Activated naive CD8-positive, alpha-beta T cell treated with anti-CD3 and anti-CD28 coated beads, Interleukin-2, amount 50 U/mL, for 24 hours (primary cell): ENCODE measurements at regions not wholly inside any gene's neighbourhood (a gene's known extent, or its start where the extent isn't known, plus 50 kb on each side); places are given as distances from the start of the nearest gene placed in this dataset.
"Not testable (repeated sequence)": the region's sequence is repeated elsewhere in the genome, so short reads cannot be mapped to it uniquely, and the experiment has no call there.

Experiments
- ATAC-seq: fragments of 150-1000 bp; cut with Tn5 transposase; one replicate; pipeline ENCODE4 v1.10.0; 2021
- DNase-seq: peaks from one replicate; pipeline ENCODE4 v3.0.0; 2021
- H3K27ac Mint-ChIP-seq: one replicate; pipeline ENCODE4 v1.8.0; 2021; ENCODE audit warnings: mild to moderate bottlenecking, mixed read lengths
- H3K27me3 Mint-ChIP-seq: one replicate; pipeline ENCODE4 v1.8.0; 2021; ENCODE audit warnings: mixed read lengths
- H3K36me3 Mint-ChIP-seq: one replicate; pipeline ENCODE4 v1.8.0; 2021; ENCODE audit warnings: low read depth, mixed read lengths
- H3K4me1 Mint-ChIP-seq: one replicate; pipeline ENCODE4 v1.8.0; 2021; ENCODE audit warnings: mixed read lengths
- H3K4me3 Mint-ChIP-seq: one replicate; pipeline ENCODE4 v1.8.0; 2021; ENCODE audit warnings: mild to moderate bottlenecking, moderate library complexity, mixed read lengths
- H3K9me3 Mint-ChIP-seq: one replicate; pipeline ENCODE4 v1.8.0; 2021; ENCODE audit warnings: mixed read lengths

DNA sequence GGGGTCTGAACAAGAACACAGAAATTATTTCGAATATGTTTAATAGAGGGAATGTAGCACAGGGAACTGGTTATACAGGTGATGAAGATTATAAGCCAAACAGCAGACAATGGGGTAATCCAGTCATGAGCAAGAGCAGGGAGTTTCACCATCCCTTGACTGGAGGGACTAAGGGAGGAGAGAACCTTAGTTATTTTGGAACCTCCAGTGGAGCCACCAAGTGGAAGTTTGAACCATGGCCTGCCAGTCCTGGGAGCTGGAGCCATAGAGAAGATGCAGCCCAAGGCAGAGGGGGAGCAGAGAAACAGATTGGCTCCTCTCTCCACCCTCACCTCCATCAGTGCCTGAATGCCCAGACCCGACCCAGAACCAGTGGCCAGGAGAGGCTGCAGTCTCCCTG, 264.6 kb upstream of the RASGEF1B start:
- Mint-ChIP-seq H3K27ac (no peak overlapping the region), H3K27me3 (no peaks in the 10 kb centered on the region), H3K4me3 (no peak overlapping the region), H3K9me3 (no peaks in the 10 kb centered on the region), H3K4me1 (no peaks in the 10 kb centered on the region), H3K36me3 (no peaks in the 10 kb centered on the region)
- DNase-seq (no peak), ATAC-seq (no peak)

DNA sequence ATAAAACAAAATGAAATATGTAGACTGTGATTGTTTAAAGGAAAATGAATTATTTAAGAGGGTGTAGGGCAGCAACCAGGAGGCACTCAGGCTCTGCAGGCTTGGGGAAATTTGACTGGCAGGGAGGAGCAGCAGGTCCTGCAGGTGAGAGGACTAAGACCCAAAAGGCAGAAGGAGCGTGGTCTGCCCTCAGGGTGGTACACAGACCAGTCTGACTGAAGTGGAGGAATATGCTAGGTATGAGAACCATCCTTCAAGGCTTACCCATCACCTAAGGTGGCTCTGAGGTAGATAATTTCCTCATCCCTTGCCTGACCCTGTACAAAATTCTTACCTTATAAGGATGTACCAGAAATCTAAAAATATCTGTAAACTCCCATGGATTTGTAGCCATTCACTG, 261.3 kb upstream of the RASGEF1B start:
- Mint-ChIP-seq H3K27me3 (no peaks in the 10 kb centered on the region), H3K4me1 (no peaks in the 10 kb centered on the region), H3K4me3 (no peak overlapping the region), H3K36me3 (no peaks in the 10 kb centered on the region), H3K9me3 (no peaks in the 10 kb centered on the region), H3K27ac (no peak overlapping the region)
- ATAC-seq (no peak), DNase-seq (no peak)

DNA sequence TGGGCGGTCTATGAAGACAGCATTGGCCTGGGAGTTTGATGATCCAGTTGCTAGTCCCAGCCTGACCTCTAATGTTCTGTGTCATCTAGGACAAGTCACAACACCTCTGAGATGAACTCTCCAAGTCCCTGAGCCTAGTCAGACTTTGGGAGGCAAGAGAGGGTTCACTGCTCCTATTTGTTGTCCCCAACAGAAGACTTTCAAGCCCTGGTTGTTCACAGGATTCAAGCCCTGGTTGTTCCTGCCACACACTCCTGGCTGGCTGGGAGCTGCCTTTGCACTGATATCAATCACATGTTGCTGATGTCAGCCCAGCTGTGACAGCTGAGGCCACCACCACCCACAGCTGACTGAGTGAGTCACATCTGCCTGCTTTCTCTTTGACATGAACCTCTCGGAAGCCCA, 253.2 kb upstream of the RASGEF1B start:
- peaks cover 3% of the 10 kb centered on the region for H3K27me3 Mint-ChIP-seq
- H3K4me1 Mint-ChIP-seq, result peaks cover 18% of the 10 kb centered on the region
- H3K9me3 Mint-ChIP-seq, result peaks cover 5% of the 10 kb centered on the region
- no peak overlapping the region for H3K27ac Mint-ChIP-seq
- ATAC-seq (peak; percentile 100), DNase-seq (peak; percentile 66)
- no peak overlapping the region for H3K4me3 Mint-ChIP-seq
- no peaks in the 10 kb centered on the region for H3K36me3 Mint-ChIP-seq

DNA sequence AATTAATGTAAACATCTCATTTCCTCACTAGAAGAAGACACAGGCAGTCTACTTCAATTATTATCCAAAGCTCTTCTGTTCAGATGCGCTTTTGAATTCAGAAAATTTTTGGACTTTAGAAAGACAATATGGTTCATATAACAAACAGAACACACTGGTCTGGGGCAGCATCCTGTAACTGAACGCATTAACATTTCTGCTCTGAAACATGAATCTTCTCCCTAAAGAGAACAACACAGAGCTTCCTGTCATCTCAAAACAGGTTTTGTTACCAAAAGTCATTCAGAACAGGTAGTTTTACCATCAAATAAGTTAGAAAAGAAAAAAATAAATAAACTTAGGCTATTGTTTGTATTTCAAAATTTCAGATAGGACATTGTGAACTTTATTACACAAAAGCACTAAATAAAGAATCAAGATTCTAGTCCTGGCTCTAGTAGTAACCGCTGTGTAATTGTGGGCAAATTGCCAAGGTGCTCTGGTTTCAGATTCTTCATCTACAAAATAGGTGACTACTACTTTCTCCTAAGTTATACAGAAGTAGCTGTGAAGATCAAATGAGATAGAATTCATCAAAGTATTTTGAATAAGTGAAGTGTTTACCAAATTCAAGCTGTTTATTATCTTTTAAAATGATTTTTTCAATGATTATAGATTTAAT, 252.3 kb upstream of the RASGEF1B start:
- H3K4me3 Mint-ChIP-seq, result no peak overlapping the region

DNA sequence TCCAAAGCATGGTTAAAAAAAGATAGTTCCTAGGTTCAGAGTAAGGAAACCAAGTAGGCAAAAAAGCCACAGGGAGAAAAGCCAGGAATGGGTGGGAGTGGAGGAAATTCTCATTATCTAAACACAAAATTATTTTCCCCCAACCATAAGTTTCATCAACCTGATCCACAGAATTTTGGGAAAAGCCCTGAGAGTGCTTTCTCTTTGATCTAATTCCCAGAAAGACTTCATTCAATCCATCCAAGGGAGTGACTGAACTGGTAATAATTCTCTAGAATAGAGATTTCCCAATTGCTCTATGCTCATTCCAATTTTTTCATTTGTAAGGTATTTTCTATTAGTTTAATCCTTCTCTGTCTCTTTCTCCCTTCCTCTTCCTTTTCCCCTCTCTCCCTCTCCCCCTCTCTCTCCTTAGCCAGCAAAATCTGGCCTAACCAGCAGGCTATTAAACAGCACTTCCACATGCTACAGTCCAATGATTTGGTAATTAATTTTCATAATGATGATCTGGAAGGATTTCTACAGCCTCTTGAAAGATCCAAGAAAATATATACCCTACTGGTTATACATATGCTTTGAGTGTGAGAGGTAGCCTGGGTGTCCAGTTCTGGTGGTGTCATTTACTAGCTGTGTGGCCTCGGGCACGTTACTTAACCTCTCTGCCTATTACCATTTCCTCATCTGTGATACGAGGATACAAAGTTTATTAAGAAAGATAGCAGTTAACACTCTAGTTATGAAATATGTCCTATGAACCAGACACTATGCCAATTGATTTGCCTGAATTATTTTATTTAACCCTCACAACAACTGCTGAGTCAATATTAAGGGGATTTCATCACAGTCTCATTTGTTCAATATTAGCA, 251.5 kb upstream of the RASGEF1B start:
- DNase-seq, result no peak
- Mint-ChIP-seq H3K9me3 (peaks cover 5% of the 10 kb centered on the region), H3K27ac (no peak overlapping the region), H3K4me1 (peaks cover 18% of the 10 kb centered on the region), H3K36me3 (no peaks in the 10 kb centered on the region), H3K27me3 (peaks cover 3% of the 10 kb centered on the region), H3K4me3 (no peak overlapping the region)
- no peak for ATAC-seq

More for the DNA sequence above, 252.3 kb upstream of the RASGEF1B start:
- no peak for ATAC-seq
- DNase-seq, result no peak
- H3K9me3 Mint-ChIP-seq, result peaks cover 5% of the 10 kb centered on the region
- H3K27ac Mint-ChIP-seq, result no peak overlapping the region
- peaks cover 18% of the 10 kb centered on the region for H3K4me1 Mint-ChIP-seq
- peaks cover 3% of the 10 kb centered on the region for H3K27me3 Mint-ChIP-seq
- no peaks in the 10 kb centered on the region for H3K36me3 Mint-ChIP-seq

DNA sequence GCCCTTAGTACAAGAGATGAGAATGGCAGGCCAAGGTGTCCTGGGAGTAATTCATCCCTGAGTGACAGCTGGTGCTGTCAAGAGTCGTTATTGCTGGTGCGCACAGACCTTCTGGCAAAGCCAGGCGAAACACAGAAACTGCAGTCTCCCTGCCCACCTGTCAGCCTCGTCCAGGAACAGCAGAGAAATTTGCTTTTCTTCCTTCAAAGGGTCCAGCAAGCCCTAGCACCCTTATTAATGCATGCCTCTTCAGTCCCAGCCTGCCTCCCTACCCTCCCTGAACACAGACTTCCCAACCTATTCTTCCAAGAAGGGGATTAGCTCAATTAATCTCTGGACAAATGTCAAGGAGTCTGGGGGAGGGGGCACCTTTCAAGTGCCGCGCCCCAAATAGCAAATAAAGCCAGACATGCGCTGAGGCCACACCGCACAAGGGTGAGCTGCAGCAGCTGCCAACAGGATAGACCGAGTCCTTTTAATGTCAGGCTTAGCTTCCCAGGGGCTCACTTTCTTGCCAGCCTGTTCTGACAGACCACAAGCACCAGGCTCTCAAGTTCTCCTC, 250.7 kb upstream of the RASGEF1B start:
- no peak for ATAC-seq
- H3K9me3 Mint-ChIP-seq, result no peaks in the 10 kb centered on the region
- DNase-seq, result no peak

DNA sequence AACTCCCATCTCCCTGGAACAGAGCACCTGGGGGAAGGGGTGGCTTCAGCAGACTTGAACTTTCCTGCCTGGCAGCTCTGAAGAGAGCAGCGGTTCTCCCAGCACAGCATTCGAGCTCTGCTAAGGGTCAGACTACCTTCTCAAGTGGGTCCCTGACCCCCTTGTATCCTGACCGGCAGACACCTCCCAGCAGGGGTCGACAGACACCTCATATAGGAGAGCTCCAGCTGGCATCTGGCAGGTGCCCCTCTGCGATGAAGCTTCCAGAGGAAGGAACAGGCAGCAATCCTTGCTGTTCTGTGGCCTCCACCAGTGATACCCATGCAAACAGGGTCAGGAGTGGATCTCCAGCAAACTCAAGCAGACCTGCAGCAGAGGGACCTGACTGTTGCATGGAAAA, 244.1 kb upstream of the RASGEF1B start:
- Mint-ChIP-seq H3K4me1 (peaks cover 2% of the 10 kb centered on the region), H3K4me3 (no peak overlapping the region), H3K27me3 (peaks cover 7% of the 10 kb centered on the region), H3K36me3 (no peaks in the 10 kb centered on the region), H3K27ac (no peak overlapping the region), H3K9me3 (no peaks in the 10 kb centered on the region)
- no peak for ATAC-seq
- no peak for DNase-seq

More for the DNA sequence above, 250.7 kb upstream of the RASGEF1B start:
- Mint-ChIP-seq H3K36me3 (no peaks in the 10 kb centered on the region), H3K4me1 (peaks cover 18% of the 10 kb centered on the region), H3K4me3 (no peak overlapping the region), H3K27me3 (no peaks in the 10 kb centered on the region), H3K27ac (no peak overlapping the region)

DNA sequence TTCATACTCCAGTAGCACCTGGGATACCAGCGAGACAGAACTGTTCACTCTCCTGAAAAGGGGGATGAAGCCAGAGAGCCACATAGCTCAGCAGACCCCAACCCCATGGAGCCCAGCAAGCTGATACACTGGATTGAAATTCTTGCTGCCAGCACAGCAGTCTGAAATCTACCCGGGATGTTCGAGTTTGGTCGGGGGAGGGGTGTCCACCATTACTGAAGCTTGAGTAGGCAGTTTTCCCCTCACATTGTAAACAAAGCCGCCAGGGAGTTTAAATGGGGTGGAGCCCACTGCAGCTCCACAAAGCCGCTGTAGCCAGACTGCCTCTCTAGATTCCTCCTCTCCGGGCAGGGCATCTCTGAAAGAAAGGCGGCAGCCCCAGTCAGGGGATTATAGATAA, 243.7 kb upstream of the RASGEF1B start:
- H3K9me3 Mint-ChIP-seq, ATAC-seq, DNase-seq, H3K4me3 Mint-ChIP-seq, H3K27me3 Mint-ChIP-seq, H3K27ac Mint-ChIP-seq, H3K36me3 Mint-ChIP-seq, H3K4me1 Mint-ChIP-seq: not testable (repeated sequence)

DNA sequence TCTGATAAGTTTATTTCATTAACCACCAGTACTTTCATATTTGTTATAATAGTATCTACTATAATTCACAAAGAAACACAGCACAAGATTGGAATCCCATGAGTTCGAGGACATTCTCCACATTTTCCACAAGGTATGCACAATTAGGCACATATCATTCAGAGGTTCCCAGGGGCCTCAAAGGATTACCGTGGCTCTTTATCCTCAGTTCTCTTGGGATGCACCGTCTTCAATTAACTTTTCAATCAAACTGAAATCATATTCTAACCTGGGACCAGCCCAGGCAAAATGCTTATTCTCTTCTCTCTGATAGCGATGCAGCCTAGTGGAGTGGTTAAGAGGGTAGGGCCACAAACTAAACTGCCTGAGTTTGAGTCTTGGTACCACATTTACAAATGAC, 242.6 kb upstream of the RASGEF1B start:
- H3K36me3 Mint-ChIP-seq, result no peaks in the 10 kb centered on the region
- no peak overlapping the region for H3K27ac Mint-ChIP-seq

DNA sequence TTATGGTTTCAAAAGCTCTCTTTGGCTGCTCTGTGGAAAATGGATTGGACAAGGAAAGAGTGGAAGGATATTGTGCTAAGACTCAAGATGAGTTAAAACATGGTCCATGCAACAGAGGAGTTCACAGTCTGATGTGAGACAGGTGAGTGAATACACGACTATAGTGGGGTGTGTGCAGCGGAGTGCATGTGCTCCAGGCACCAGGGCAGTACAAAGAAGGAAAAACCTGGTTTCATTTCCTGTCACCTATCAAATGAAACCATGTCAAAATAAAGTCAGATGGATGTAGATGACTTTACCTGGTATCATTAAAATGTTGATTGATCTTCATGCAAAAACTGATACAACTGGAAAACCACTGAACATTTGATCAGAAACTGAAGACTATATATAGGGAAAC, 241.0 kb upstream of the RASGEF1B start:
- ATAC-seq (no peak), DNase-seq (no peak)
- Mint-ChIP-seq H3K27ac (no peak overlapping the region), H3K9me3 (no peaks in the 10 kb centered on the region), H3K27me3 (peaks cover 7% of the 10 kb centered on the region), H3K36me3 (no peaks in the 10 kb centered on the region), H3K4me1 (peaks cover 4% of the 10 kb centered on the region), H3K4me3 (no peak overlapping the region)

More for the DNA sequence above, 242.6 kb upstream of the RASGEF1B start:
- no peak overlapping the region for H3K4me3 Mint-ChIP-seq
- peaks cover 7% of the 10 kb centered on the region for H3K27me3 Mint-ChIP-seq
- no peak for ATAC-seq
- no peaks in the 10 kb centered on the region for H3K9me3 Mint-ChIP-seq
- peaks cover 2% of the 10 kb centered on the region for H3K4me1 Mint-ChIP-seq
- DNase-seq, result no peak

DNA sequence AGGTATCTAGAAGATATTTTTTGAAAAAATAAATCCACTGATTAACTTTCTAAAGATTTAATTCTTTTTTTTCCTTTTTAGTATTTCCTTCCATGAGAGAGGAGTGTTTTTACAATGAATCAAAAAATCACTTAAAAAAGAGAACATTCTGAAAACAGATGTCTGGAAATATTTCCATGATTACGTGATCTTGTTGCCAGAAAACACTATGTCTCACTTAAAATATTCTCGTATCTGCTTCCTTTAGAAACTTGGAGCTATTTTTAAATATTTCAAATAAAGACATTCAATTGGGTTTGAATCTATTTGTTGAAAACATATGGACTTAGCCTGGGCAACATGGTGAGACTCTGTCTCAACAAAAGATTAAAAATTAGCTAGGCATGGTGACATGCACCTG, 232.8 kb upstream of the RASGEF1B start:
- Mint-ChIP-seq H3K9me3 (no peaks in the 10 kb centered on the region), H3K4me1 (peaks cover 3% of the 10 kb centered on the region), H3K27ac (no peak overlapping the region), H3K4me3 (no peak overlapping the region), H3K36me3 (no peaks in the 10 kb centered on the region), H3K27me3 (peaks cover 1% of the 10 kb centered on the region)
- DNase-seq, result no peak
- no peak for ATAC-seq

DNA sequence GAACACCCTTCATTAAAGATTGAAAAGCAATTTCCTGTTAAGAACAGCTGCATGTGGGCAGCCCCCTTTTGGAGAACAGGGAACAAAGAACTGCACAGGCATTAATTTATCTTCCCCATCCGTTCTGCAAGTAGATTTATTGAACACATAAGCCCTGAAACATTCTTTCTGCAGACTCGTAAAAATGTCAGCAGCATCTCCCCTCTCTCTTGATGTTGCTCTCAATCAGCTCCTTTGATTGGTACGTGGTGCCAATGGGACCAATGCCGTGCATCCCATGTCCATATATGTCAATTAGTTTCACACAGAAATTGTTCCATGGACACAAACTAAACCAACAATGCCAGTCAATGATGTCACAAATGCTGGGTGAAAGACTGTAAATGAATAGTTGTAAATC, 228.5 kb upstream of the RASGEF1B start:
- Mint-ChIP-seq H3K27ac (no peak overlapping the region), H3K4me3 (no peak overlapping the region), H3K36me3 (no peaks in the 10 kb centered on the region), H3K9me3 (no peaks in the 10 kb centered on the region), H3K4me1 (no peaks in the 10 kb centered on the region), H3K27me3 (no peaks in the 10 kb centered on the region)
- no peak for DNase-seq
- no peak for ATAC-seq

DNA sequence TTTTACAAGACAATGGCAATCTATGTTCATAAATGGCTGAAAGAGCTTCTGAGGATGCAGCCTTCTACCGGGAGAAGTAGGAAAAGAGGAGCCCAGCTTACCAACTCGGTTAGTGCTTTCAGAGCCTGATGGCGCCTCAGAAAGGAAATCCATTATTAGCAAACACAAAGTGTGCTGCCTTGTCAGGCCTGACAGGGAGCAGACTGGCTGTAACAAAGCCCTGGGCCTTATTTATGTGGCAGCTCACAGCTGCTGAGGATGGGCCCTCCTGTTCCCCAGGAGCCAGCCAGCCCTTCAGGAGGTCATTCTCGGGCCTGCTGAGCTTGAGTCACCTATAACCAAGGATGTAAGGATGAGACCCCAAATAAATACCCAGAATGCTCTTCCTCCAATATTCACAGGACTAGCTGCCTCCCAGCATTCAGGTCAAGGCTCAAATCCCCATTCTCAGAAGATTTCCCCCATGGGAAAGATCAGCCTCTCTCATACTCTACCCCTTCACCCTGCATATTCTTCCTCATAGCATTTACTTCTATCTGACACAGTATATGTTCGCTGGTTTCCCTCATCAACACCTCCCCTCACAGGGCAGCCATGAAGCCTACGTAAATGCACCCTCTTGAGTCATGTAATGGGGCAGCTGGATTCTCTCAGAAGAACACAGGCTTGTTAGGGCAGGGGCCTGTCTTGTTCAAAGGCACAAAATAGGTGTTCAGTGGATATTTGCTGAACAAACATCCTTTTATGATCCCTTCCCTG, 227.0 kb upstream of the RASGEF1B start:
- Mint-ChIP-seq H3K9me3 (no peaks in the 10 kb centered on the region), H3K4me3 (no peak overlapping the region), H3K36me3 (no peaks in the 10 kb centered on the region), H3K27me3 (no peaks in the 10 kb centered on the region), H3K27ac (no peak overlapping the region), H3K4me1 (no peaks in the 10 kb centered on the region)
- no peak for ATAC-seq
- DNase-seq, result no peak

DNA sequence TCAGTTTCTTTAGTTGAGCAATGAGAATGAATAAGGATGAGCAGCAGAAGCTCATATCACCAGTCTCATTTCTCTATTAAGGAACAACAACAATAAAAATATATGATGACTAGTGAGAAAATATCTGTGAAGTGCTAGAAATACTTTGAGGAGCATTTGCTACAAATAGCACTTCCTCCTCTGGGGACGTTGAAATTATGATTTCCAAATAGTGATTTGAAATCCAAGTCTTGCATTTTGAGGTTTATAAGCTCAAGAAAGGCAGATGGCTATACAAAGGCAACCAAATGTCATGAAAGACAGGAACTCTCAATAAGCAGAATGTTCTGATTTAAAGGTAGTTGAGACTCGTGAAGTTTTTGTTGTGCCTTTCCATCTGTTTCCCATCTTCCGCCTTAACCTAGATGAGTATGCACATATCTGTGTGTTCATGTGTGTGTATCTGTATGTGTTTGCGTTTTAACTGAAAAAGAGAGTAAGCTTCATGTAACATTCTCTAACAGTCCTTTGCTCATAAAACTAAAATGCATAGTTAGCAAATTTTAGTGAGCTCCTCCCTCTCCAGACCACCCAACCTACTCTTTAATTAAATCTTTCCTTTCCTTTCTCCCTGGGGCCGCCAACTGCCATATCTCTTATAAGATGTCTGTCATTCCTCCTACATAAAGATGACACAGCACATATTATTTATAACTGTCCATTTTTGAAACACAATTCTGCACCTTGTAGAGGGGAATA, 222.6 kb upstream of the RASGEF1B start:
- Mint-ChIP-seq H3K4me1 (no peaks in the 10 kb centered on the region), H3K4me3 (no peak overlapping the region), H3K27ac (no peak overlapping the region), H3K9me3 (no peaks in the 10 kb centered on the region), H3K27me3 (no peaks in the 10 kb centered on the region), H3K36me3 (no peaks in the 10 kb centered on the region)
- DNase-seq (no peak), ATAC-seq (no peak)
